ENCODE measurements at regions not wholly inside any gene's neighbourhood (a gene's known extent, or its start where the extent isn't known, plus 50 kb on each side); places are given as distances from the start of the nearest gene placed in this dataset.
A peak's percentile ranks its signal among the peaks of the same experiment; 100 is the strongest.

GRCh38 chr9:38263532-38263931 lies 129.0 kb upstream of the ALDH1B1 start:
- Histone ChIP-seq H3K36me3 (ENCODE audit: insufficient read depth, low read length) (no peaks in the 10 kb centered on the region), H3K9me2 (replicated peaks; ENCODE audit: low read depth, low read length) (no peaks in the 10 kb centered on the region), H3K4me2 (ENCODE audit: low read depth, low read length, poor library complexity, severe bottlenecking) (no peak overlapping the region), H3K4me1 (ENCODE audit: insufficient read depth, low read length, poor library complexity, severe bottlenecking) (no peaks in the 10 kb centered on the region), H3F3A (ENCODE audit: low read depth) (no peaks in the 10 kb centered on the region), H3K79me2 (ENCODE audit: insufficient read depth, low read length) (no peaks in the 10 kb centered on the region), H3K9me3 (ENCODE audit: insufficient read depth, low read depth, low read length) (no peaks in the 10 kb centered on the region), H3K27me3 (ENCODE audit: insufficient read depth, low read length, poor library complexity, severe bottlenecking) (no peaks in the 10 kb centered on the region), H2AFZ (ENCODE audit: low read length) (no peak overlapping the region), H3K9ac (ENCODE audit: low read depth, low read length, poor library complexity, severe bottlenecking) (no peak overlapping the region), H4K20me1 (ENCODE audit: insufficient read depth, low read length, poor library complexity, severe bottlenecking) (no peaks in the 10 kb centered on the region), H3K4me3 (ENCODE audit: low read length, poor library complexity, severe bottlenecking) (no peak overlapping the region)
- TF ChIP-seq CTCF (conservative IDR thresholded peaks at IDR 0.05; ENCODE audit: low read length) (peak; percentile 67), EZH2phosphoT487 (IDR thresholded peaks at IDR 0.05; ENCODE audit: borderline replicate concordance) (no peak)

GRCh38 chr9:38259519-38260218 lies 132.8 kb upstream of the ALDH1B1 start:
- no peaks in the 10 kb centered on the region for H3K36me3 ChIP-seq (ENCODE audit: insufficient read depth, low read length)
- no peaks in the 10 kb centered on the region for H3K4me1 ChIP-seq (ENCODE audit: insufficient read depth, low read length, poor library complexity, severe bottlenecking)
- no peak for TF ChIP-seq CTCF (conservative IDR thresholded peaks at IDR 0.05; ENCODE audit: low read length)
- no peak overlapping the region for H3K9ac ChIP-seq (ENCODE audit: low read depth, low read length, poor library complexity, severe bottlenecking)
- no peak overlapping the region for H3K4me3 ChIP-seq (ENCODE audit: low read length, poor library complexity, severe bottlenecking)
- H3F3A ChIP-seq (ENCODE audit: low read depth) = no peaks in the 10 kb centered on the region
- no peaks in the 10 kb centered on the region for H3K9me3 ChIP-seq (ENCODE audit: insufficient read depth, low read depth, low read length)
- no peaks in the 10 kb centered on the region for H3K9me2 ChIP-seq (replicated peaks; ENCODE audit: low read depth, low read length)
- no peaks in the 10 kb centered on the region for H3K27me3 ChIP-seq (ENCODE audit: insufficient read depth, low read length, poor library complexity, severe bottlenecking)
- no peak overlapping the region for H3K4me2 ChIP-seq (ENCODE audit: low read depth, low read length, poor library complexity, severe bottlenecking)
- H4K20me1 ChIP-seq (ENCODE audit: insufficient read depth, low read length, poor library complexity, severe bottlenecking) = no peaks in the 10 kb centered on the region
- no peaks in the 10 kb centered on the region for H3K79me2 ChIP-seq (ENCODE audit: insufficient read depth, low read length)
- H2AFZ ChIP-seq (ENCODE audit: low read length) = no peak overlapping the region

- H3K4me2 ChIP-seq (ENCODE audit: low read depth, low read length, poor library complexity, severe bottlenecking) = no peak overlapping the region
- no peak overlapping the region for H2AFZ ChIP-seq (ENCODE audit: low read length)
- no peaks in the 10 kb centered on the region for H3F3A ChIP-seq (ENCODE audit: low read depth)
- H3K9me2 ChIP-seq (replicated peaks; ENCODE audit: low read depth, low read length) = no peaks in the 10 kb centered on the region
- H3K36me3 ChIP-seq (ENCODE audit: insufficient read depth, low read length) = no peaks in the 10 kb centered on the region
- H3K9me3 ChIP-seq (ENCODE audit: insufficient read depth, low read depth, low read length) = no peaks in the 10 kb centered on the region
- TF ChIP-seq EZH2phosphoT487 (IDR thresholded peaks at IDR 0.05; ENCODE audit: borderline replicate concordance) = no peak
- no peak for TF ChIP-seq CTCF (conservative IDR thresholded peaks at IDR 0.05; ENCODE audit: low read length)
- no peaks in the 10 kb centered on the region for H4K20me1 ChIP-seq (ENCODE audit: insufficient read depth, low read length, poor library complexity, severe bottlenecking)
- no peaks in the 10 kb centered on the region for H3K27me3 ChIP-seq (ENCODE audit: insufficient read depth, low read length, poor library complexity, severe bottlenecking)
- no peaks in the 10 kb centered on the region for H3K4me1 ChIP-seq (ENCODE audit: insufficient read depth, low read length, poor library complexity, severe bottlenecking)
- no peak overlapping the region for H3K4me3 ChIP-seq (ENCODE audit: low read length, poor library complexity, severe bottlenecking)
- no peak overlapping the region for H3K9ac ChIP-seq (ENCODE audit: low read depth, low read length, poor library complexity, severe bottlenecking)
- H3K79me2 ChIP-seq (ENCODE audit: insufficient read depth, low read length) = no peaks in the 10 kb centered on the region
Observed at GRCh38 chr9:38259056-38259455, 133.4 kb upstream of the ALDH1B1 start.

Data from Loucy (cell line).